Activated CD4-positive, alpha-beta T cell treated with anti-CD3 and anti-CD28 coated beads, Interleukin-2, amount 50 U/mL, for 48 hours (primary cell): ENCODE measurements at regions not wholly inside any gene's neighbourhood (a gene's known extent, or its start where the extent isn't known, plus 50 kb on each side); places are given as distances from the start of the nearest gene placed in this dataset.
"Not testable (repeated sequence)": the region's sequence is repeated elsewhere in the genome, so short reads cannot be mapped to it uniquely, and the experiment has no call there.

Experiments used
- DNase-seq, 2 experiments: peaks; one replicate each; pipeline ENCODE4 v3.0.0-alpha.2; 2020

DNA sequence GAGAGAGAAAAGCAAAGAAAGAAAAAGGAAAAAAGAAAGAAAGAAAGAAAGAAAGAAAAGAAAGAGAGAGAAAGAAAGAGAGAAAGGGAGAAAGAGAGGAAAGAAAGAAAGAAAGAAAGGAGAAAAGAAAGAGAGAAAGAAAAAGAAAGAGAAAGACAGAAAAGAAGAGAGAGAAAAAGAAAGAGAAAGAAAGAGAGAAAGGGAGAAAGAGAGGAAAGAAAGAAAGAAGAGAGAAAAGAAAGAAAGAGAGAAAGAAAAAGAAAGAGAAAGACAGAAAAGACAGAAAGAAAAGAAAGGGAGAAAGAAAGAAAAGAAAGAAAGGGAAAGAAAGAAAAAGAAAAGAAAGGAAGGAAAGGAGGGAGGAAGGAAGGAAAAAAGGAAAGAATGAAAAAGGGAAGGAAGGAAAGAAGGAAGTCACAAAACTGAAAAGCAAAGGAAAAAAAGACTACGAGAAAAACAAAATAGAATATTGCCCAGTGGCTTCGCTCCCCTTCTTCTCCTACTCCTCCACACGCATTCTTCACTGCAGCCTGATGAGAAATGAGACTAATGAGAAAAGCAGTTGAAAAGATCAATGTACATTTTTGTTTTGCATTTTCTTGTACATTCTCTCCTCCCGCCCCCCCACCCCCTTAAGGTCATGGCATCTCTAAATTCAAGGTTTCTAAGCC, 170.0 kb downstream of the SOD2 start:
- DNase-seq: no peak

DNA sequence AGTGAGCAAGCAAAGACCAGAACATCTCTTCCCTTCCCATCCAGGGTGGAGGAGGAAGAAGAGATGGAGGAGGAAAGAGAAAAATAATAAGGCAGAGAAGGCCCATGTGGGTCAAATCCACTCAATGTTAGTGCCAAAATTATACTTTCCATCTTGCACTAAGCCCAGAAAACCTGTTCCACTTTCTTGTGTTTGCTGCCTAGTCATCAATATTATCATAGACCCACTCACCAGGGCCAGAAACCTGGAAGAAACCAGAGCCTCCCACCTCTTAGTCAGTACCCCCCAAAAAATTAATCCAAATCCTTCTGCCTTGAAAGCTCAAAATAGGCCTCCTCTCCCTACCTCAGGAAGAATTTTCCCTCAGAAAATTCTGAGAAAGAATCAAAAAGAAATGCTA, 171.1 kb downstream of the SOD2 start:
- no peak for DNase-seq

DNA sequence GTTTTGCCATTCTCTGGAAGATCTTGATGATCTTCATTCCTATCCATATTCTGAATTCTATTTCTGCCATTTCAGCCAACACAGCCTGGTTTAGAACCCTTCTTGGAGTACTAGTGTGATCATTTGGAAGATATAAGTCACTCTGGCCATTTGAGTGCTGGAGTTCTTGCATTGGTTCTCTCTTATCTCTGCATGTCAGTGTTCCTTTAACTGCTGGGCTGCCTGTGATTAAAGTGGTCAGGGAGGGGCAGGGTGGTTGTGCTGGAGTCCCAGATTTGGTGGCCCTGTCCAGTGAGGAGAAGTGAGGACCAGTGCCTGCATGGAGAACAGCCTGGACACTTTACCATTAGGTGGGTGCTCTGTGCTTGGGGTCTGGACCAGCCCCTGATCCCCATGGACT, 173.0 kb downstream of the SOD2 start:
- DNase-seq: no peak

DNA sequence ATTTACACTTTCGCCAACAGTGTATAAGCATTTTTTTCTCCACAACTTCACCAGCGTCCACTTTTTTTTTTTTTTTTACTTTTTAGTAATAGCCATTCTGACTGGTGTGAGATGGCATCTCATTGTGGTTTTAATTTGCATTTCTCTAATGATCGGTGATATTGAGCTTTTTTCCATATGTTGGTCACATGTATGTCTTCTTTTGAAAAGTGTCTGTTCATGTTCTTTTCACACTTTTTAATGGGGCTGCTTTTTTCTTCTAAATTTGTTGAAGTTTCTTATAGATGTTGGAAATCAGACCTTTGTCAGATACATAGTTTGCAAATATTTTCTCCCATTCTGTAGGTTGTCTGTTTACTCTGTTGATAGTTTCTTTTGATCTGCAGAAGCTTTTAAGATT, 177.2 kb downstream of the SOD2 start:
- DNase-seq: not testable (repeated sequence)

DNA sequence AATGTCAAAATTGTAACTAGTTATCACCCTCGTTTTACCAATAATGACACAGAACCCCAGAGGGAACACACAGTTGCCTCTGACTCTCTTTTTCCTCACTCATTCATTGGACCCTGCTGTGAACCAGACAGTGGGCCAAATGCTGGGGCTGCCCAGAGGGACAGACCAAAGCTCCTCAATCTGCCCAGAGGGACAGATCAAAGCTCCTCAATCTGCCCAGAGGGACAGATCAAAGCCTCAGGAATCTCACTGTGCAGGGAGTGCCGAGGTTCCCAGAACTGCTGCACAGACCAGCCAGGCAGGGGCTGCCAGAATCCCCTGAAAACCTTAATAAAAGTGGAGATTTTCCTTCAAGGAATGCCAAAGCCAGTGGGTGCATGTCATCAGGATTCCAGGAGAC, 179.1 kb downstream of the SOD2 start:
- no peak for DNase-seq

DNA sequence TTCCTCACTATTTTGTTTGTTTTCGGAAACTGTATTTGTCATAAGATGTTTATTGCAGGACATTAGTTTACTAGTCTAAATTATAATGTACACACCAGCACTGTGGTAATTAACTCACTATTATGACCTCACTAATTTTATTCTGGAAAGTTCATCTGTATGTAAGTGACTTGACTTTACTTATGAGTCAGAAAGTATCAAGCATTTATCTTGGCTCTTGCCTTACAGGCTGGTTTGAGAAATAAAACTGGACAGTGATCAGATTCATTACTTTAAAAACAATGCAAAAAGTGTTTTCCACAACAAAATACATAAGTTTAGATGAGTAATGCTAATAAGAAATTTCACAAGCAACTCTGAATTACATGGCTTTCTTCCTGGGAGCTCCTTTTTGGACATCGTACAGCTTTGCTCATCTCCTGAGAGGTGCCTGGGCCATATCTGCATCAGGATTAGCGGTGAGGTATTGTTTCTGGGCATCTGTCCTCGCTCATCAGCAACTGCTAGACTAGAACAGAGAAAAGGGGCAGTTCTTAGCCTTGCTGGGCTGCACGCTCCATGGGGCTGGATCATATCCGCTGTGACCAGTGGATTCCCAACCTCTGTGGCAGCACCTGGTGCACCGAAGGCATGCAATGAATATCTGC, 179.8 kb downstream of the SOD2 start:
- no peak for DNase-seq

DNA sequence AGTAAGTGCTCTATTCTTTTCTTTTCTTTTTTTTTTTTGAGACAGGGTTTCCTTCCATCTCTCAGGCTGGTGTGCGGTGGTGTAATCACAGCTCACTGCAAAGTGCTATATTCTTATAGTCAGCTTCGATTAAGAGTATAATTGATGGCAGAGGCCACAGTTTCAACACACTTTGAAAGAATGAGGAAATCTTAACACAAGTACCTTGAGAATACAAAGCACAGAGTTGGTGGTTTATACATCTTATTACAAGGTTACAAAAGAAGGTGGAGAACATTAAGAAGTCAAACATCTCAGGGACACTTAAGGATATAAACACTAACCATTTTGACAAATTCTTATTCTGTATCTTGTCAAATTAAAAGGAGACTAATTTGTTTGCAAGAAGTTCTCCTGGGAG, 180.5 kb downstream of the SOD2 start:
- DNase-seq: no peak

DNA sequence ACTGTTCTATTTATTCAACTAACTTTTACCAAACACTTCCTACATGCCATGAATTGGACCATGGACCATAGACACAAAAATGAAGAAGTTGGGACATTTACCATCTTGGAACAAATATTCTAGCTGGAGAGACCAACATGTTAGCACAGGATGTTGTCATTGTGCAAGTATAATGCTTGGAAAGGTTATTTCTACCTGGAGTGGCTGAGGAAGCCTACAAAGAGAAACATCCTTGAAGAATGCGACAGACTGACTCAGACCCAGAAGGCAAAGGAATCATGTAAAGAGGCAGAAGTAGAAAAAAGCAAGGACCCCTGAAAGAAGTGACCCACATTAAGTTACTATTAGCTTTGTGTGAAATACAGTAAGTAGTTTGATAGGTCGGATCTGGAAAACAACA, 180.9 kb downstream of the SOD2 start:
- no peak for DNase-seq

DNA sequence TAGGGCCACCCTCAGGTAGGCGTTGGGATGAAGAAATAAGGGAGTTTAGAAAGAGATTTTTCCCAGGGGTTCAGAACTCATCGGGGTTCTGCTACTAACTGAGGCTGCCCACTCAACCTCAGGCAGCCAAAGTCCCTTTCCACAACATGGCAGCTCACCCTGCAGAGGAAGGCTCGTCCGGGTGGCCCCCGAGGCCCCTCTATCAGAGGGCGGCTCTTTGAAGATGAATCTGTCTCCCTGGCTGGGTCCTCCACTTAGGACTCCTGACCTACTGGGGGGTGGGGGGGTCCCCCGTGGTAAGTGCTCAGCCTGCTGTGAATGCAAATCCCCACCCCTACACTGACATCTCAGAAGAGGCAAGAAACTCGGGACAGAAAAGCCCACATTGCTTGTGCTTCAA, 182.9 kb downstream of the SOD2 start:
- no peak for DNase-seq

DNA sequence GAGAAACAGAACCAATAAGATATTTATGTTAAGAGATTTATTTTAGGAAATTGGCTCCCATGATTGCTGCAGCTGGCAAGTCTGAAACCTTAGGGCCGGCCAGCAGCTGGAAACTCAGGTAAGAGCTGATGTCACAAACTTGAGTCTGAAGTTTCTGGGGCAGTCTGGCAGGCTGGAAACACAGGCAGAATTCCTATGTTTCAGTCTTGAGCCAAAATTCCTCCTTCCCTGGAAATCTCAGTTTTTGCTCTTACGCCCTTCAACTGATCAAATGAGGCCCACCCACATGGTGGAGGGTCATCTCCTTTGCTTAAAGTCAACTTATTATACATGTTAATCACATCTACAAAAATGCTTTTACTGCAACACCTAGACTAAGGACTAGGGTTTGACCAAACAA, 184.1 kb downstream of the SOD2 start:
- no peak for DNase-seq

DNA sequence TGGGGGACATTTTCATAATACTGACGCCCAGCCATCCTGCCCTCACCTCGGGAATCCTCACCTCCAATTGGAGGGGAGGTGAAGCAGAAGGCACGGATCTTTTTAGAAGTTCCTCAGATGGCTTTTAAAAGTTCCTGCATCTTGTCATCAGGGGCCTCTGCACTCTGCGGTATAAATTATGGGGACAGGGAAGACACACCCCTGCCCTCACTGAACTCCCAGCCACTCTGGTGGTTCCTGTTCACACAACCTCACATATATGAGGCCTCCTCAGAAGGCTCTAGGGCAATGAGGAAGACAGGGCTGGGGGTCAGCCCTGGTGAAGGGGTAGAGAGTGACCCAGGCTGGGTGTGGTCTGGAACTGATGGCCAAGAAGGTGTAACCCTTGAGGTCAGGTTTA, 187.0 kb downstream of the SOD2 start:
- DNase-seq: no peak

DNA sequence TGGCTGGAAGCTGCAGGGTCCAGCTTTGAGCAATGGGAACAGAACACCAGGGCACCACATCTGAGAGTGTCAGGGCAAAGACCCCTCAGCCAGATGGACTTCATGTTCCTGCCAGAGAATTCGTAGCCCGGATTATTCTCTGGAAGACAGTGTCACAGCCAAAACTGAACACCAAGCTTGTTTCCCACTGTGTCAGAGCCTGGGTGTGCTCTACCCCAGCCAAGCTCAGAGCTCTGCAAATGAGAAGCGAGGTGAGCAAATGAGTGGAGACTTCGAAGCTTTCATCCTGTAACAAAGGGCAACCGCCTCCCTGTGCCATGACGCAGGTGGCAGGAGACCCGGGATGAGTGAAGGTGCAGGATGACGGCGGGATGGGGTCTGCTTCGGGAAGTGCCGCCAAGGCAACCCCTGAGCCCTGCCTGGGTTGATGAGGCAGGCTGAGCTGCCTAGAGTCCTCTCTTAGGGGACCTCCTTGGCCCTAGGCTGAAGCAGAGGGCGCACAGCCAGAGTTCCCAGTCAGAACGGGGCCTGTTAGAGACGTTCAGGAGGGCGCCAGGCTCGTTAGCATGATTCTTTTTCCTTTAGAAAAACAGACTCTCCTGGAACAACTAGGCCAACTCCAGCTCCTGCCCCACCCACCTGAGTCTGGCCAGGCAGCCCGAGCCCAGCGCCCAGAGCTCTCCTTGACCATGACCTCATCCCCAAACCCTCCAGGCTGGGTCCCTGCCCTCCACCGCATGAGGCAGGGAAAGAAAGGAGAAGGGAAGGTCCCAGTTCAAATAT, 187.7 kb downstream of the SOD2 start:
- no peak for DNase-seq

DNA sequence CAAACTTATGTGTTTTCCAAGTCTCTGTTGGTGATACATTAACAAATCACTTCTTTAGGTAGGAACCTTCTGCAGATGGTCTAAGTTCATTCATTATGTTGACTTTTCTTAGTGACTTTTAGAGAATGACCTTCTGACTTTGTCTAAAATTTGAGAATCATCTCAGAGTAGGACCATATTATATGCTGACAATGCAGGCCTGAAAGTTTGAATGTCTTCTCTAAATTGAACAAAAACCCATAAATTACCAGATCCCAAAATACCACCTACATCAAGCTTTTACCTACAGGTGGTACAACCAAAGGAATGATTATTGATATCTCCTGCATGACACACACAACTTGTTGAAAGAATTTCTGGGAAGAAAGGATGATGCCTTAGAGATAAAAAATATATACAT, 191.5 kb downstream of the SOD2 start:
- no peak for DNase-seq

DNA sequence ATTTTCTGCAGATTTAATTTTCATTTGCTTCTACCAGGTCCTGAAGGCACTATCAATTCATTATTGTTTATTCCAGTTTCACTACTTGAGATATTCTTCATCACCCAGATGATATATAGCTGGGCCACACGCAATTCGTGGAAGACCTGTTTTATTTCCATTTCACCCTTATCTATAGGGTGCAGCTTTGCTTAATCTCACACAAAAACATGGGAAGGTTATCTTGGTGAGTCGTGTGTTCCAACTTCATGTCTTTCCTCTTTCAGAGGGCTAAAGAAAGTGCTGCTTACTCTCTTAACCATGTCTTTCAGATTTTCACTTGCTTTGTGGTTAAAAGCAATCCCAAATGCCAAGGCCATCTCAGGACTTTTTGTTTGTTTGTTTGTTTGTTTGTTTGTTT, 194.0 kb downstream of the SOD2 start:
- DNase-seq: no peak

DNA sequence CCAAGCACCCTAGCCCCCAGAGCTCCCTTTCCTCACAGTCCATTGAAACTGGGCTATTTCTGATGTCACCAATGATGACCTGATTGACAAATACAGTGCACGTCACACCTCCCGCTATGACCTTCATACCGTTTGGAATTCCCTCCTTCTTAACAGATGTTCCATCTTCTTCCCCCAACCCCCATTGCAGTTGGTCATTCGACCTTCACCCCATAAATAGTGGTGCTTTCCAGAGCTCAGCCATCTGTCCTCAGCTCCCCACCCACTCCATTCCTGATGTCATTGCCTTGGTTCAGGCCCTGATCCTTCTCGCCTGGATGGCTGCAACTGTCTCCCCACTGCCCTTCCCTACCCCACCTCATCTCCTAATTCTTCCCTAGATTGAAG, 198.5 kb downstream of the SOD2 start:
- DNase-seq: no peak

DNA sequence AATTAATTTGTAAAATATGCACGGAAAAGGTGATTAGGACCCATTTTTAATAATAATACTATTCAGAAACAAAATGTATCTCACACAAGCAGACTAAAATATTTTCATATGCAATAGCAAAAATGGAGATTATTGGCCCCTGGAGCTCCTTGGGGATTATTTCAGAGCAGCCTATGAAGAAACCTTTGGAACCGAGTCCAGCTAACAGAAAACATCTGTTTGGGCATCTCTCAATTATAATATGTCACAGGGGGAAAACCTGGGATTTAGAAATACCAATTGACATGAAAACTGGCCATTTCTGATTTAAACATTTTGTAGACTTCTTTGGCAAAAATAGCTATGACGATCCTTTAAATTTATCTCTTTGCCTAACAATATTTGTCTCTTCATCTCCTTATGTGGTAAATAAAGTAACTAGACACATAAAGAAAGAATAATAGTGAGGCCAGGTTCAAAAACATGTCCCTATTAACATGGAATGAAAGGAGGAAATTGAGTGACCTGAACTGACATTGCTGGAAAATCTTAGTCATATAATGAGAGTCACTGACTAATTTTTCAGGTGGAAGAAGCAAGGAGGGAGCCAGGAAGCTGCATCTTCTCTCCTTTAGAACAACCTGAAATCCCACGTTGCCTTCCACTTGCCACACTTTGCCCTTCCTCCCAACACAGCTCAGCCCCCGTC, 199.0 kb downstream of the SOD2 start:
- no peak for DNase-seq

DNA sequence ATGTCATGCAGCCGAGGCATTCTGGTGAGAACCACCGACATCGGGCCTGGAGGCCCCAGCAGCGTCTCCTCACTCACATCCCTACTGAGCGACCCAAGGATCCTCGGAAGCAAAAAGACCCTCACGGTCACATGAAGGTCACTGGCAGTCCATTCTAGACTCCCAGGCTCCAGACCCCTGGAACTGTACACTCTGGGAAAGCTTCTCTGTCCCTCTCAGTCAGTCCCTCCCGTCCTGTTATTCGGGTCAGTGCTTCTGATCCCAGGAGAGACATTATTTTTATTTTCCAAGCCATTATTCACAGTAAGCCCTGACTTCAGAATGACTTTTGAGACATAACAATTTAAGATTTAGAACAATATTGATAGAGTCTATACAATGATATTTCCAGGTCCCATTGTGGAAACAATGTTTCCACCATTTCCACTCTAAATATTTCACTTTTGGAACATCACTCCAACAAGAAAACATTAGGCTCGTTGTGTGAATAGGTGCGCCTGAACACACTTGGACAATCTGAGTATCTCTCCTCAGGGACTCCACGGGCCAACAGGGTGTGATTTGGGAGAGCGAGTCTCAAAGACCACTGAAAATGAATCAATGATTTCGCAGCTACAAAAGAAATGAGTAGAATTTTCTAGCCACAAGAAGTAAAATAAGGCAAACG, 199.7 kb downstream of the SOD2 start:
- DNase-seq: no peak

DNA sequence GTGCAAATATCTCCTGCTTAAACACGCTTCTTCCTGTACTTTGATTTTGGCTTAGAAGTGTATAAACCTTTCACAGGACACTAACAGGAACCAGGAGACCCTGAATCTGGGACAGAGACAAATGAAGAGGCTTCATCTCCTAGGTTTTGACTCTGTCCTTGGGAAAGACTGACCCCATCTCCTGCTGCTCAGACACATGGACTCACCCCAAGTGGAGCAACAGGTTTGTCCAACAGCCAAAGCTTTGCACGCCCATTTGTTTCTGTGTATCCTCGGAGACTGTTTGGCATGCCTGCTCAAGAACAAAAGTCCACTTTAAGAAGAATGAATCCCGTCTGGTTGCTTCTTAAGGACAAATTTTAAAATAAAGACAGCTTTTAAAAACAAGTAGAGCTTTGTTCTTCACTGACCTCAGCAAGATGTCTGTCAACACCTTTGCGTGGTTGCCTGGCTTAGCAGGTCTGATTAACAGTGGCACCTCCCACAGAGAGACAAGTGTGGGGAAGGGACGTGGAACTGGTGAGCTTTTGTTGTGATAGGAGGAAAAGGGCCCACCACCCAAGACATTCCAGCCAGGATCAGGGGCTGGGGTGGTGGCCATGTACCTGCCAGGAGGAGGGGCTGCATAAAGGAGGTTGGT, 202.6 kb downstream of the SOD2 start:
- DNase-seq: no peak

DNA sequence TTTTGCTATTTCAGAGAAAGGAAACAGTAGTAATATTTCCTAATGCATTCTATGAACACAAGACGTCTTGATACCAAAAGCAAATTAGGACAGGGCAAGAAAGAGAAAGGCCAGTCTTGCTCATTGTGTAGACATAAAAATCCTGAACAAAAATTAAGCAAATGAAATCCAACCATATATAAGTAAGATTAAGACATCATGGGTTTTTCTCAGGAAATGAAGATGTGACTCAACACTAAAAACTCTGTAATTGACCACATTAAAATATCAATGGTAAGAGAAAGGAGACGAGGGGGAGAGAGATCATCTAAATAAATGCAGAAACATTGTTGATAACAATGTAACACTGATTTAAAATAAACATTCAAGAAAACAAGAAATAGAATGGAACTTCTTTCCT, 205.4 kb downstream of the SOD2 start:
- DNase-seq: no peak

DNA sequence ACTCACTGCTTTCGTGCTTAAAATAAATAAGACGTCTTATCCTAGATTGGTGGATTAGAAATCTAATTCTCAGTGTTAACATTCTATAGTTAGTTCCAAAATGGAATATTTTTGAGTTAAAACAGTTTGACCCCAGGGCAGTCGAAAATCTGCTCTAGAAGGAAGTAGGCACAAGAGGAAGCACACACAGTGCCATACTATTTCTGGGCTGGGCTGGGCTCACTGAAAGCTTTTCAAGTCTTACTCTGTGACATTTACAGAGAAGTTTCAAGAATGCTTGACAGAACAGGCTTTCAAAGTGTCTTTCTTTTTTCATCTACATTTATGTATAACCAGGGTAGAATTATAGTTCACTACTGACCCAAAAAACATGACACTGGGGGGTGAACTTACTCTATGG, 209.8 kb downstream of the SOD2 start:
- no peak for DNase-seq

DNA sequence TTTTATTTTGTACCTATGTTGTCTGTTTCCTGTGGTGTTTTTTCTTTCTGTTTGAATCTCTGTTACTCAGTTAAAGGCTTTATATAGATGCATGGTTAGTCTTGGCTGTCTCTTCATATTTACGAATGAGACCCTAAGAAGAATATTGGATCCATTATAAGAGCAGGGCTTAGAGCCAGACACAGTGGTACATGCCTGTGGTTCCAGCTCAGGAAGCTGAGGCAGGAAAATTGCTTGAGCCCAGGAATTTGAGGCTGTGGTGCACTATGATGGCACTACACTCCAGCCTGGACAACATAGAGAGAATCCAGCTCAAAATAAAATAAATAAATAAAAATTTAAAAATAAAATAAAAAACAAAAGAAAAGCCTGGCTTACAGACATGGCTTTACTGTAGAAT, 211.1 kb downstream of the SOD2 start:
- no peak for DNase-seq

DNA sequence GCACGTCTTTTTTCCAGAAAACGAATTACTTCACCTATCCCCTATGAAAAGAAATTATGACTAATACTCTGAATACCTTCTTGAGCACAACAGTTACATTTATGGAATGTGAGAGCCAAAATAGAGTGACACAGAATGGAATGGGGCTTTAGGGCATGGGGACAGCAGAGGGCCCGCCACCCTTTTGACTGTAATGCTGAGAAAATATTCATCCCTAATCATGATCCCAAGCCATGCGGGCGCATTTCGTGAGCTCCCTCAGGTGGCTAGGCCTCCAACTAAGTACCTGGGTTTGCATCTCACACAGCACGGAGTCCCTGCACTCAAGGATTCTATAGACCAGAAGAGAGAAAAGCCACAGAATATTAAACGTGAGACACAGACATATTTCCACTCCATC, 212.6 kb downstream of the SOD2 start:
- no peak for DNase-seq

DNA sequence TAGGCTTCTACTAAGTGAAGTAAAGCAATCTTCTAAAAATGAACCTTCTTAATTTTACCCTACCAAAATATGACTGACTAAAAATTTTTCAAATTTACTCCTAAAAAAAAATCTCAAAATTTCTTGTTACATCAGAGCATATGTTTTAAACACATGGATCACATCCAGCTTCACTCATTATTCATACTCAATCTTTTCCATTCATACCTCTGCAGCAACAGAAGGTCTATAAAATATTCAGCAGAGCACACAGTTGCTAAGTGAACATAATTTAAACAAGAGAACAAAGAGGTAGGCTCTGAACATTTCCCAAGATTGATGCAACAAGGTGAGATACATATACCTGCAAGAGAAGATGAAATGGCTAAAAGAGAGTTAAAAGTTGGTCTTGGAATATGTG, 213.9 kb downstream of the SOD2 start:
- no peak for DNase-seq
